LNCAP (cell line): ENCODE measurements at regions not wholly inside any gene's neighbourhood (a gene's known extent, or its start where the extent isn't known, plus 50 kb on each side); places are given as distances from the start of the nearest gene placed in this dataset.

Source experiments
- CTCF ChIP-seq: fragments of 450-650 bp; IDR thresholded peaks from 2 replicates; pipeline ENCODE4 v1.5.1; 2017; ENCODE audit warnings: mild to moderate bottlenecking

GRCh38 chr10:6986927-6987326, 406.9 kb upstream of the PRKCQ start:
- TF ChIP-seq CTCF, result no peak

- TF ChIP-seq CTCF, result no peak
These were observed 405.6 kb upstream of the PRKCQ start for GRCh38 chr10:6985644-6986043.

DNA sequence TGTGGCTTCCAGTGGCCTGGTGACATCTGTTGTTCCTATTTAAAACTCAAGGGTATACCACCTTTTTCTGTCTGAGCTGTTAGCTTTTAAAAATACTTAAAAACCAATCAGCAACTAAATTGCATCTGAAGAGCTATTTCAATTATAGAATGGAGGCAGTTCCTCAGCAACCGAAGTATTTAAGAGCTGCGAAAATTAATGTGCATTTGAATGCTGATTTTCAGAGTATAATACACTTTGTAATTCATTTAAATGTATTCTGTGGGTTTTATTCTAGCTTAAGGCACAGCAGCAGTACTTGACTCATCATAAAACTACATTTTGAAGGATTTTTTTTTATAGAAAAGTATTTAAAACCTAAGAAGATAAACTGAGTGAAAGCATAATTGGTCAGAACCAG, 404.9 kb upstream of the PRKCQ start:
- TF ChIP-seq CTCF, result no peak

DNA sequence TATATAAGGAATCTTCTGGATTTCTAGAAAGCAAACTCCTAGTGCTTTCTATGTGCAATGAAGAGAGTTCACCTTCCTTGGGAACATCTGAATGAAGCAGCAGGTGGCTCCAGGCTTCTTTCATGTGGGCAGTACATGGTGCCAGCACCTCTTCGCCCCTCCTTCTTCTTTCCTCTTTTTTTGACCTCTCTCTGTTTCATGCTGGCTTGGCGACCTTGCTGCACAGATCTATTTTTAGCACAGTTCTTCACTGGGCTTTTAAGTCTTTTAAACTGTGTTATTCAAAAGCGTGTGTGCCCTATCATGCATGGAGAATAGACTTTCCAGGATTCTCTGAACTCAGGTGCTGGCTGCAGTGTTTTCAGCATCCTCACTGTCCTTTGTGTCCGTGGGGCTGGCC, 400.3 kb upstream of the PRKCQ start:
- no peak for TF ChIP-seq CTCF

- no peak for TF ChIP-seq CTCF
These were observed 399.3 kb upstream of the PRKCQ start for GRCh38 chr10:6979371-6979770.

GRCh38 chr10:6978187-6978627, 398.1 kb upstream of the PRKCQ start:
- no peak for TF ChIP-seq CTCF

- no peak for TF ChIP-seq CTCF
These were observed 397.5 kb upstream of the PRKCQ start for GRCh38 chr10:6977398-6978186.

DNA sequence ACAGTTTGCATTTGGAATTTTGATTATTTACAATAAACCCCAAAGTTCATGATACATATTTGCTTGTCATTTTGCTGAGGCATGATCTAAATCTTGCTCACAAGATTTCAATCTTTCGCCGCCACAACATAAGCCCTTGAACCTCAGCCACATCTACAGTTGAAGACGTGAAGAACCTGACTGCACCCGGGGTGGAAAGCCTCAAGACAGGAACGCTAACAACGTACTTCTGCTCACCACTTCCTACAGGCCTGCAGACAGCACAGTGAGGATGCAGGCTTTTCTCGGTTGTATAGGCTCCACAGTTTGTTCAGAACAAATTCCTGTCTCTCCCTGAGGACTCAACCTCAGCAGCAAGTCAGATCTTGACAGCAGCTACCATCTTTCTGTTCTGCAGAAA, 393.8 kb upstream of the PRKCQ start:
- no peak for TF ChIP-seq CTCF
